CD4-positive, alpha-beta T cell treated with Interferon alpha-2 for 1 hour (primary cell): ENCODE measurements at regions not wholly inside any gene's neighbourhood (a gene's known extent, or its start where the extent isn't known, plus 50 kb on each side); places are given as distances from the start of the nearest gene placed in this dataset.
A peak's percentile ranks its signal among the peaks of the same experiment; 100 is the strongest.
"Not testable (repeated sequence)": the region's sequence is repeated elsewhere in the genome, so short reads cannot be mapped to it uniquely, and the experiment has no call there.

ENCODE experiments used
- DNase-seq, 2 donors: peaks; one replicate each; pipeline ENCODE4 v3.0.0-alpha.2; 2020 to 2022

GRCh38 chr16:72729552-72729951 lies 318.4 kb downstream of the ZFHX3 start:
- not testable (repeated sequence) for DNase-seq

- DNase-seq, result no peak
Observed at GRCh38 chr16:72728516-72728915, 319.4 kb downstream of the ZFHX3 start.

- DNase-seq, result no peak
Observed at GRCh38 chr16:72727565-72727964, 320.4 kb downstream of the ZFHX3 start.

- DNase-seq, result no peak
Observed at GRCh38 chr16:72725643-72726042, 322.3 kb downstream of the ZFHX3 start.

- no peak for DNase-seq
Observed at GRCh38 chr16:72723781-72724180, 324.1 kb downstream of the ZFHX3 start.

GRCh38 chr16:72722552-72722951 lies 325.4 kb downstream of the ZFHX3 start:
- DNase-seq, result no peak

- DNase-seq, result no peak
Observed at GRCh38 chr16:72721981-72722380, 325.9 kb downstream of the ZFHX3 start.

GRCh38 chr16:72715267-72715666 lies 332.7 kb downstream of the ZFHX3 start:
- no peak for DNase-seq

- no peak for DNase-seq
Observed at GRCh38 chr16:72711823-72712222, 336.1 kb downstream of the ZFHX3 start.

GRCh38 chr16:72705801-72706200 lies 342.1 kb downstream of the ZFHX3 start:
- no peak for DNase-seq

- DNase-seq, result no peak
Observed at GRCh38 chr16:72704746-72705372, 343.1 kb downstream of the ZFHX3 start.

GRCh38 chr16:72689851-72690250 lies 358.1 kb downstream of the ZFHX3 start:
- DNase-seq, result no peak

- no peak for DNase-seq
Observed at GRCh38 chr16:72680732-72681131, 367.2 kb downstream of the ZFHX3 start.

GRCh38 chr16:72679856-72680255 lies 368.1 kb downstream of the ZFHX3 start:
- DNase-seq, result no peak

- no peak for DNase-seq
Observed at GRCh38 chr16:72677662-72678447, 370.1 kb downstream of the ZFHX3 start.

GRCh38 chr16:72673118-72673517 lies 374.8 kb downstream of the ZFHX3 start:
- DNase-seq, result no peak

GRCh38 chr16:72666267-72666666 lies 381.7 kb downstream of the ZFHX3 start:
- peak in 1 of 2 donors; percentile 17 for DNase-seq

- no peak for DNase-seq
Observed at GRCh38 chr16:72665701-72666100, 382.2 kb downstream of the ZFHX3 start.

- DNase-seq, result peak; percentile 94 to 96
Observed at GRCh38 chr16:72664509-72665408, 383.2 kb downstream of the ZFHX3 start.

GRCh38 chr16:72664056-72664508 lies 383.8 kb downstream of the ZFHX3 start:
- no peak for DNase-seq

GRCh38 chr16:72658888-72659717 lies 388.8 kb downstream of the ZFHX3 start:
- no peak for DNase-seq

- no peak for DNase-seq
Observed at GRCh38 chr16:72657791-72658190, 390.1 kb downstream of the ZFHX3 start.
